ENCODE measurements at regions not wholly inside any gene's neighbourhood (a gene's known extent, or its start where the extent isn't known, plus 50 kb on each side); places are given as distances from the start of the nearest gene placed in this dataset.
"Not testable (repeated sequence)": the region's sequence is repeated elsewhere in the genome, so short reads cannot be mapped to it uniquely, and the experiment has no call there.

DNA sequence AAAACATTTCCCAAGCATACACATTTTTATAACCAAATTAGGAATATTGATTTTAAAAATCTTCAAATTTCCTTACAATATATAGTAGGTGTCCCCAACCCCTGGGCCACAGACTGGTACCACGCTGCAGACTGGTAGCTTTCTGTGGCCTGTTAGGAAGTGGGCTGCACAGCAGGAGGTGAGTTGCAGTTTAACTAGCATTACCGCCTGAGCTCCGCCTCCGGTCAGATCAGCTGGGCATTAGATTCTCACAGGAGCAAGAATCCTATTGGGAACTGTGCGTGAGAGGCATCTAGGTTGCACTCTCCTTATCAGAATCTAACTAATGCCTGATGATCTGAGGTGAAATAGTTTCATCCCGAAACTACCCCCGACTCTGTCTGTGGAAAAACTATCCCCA lies 62.1 kb downstream of the ZWINT start:
- no peak for DNase-seq

DNA sequence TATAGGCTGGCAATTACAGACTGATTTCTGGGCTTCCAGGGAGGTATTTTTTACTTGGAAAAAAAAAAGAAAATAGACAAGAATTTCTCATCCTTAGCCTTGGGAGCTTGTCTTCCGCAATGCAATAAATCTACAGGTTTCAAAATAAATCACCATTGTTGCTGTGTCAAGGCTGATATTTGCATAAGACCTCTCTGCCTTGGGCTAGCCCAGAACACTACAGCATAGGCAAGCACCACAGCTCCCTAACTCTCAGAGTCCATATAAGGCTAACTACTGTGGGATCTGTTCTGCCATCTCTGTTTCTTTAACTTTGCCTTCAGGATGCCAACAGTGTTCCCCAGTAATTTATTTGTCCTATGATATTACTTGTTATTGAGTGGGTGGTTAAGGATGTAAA lies 64.4 kb downstream of the ZWINT start:
- DNase-seq = no peak

DNA sequence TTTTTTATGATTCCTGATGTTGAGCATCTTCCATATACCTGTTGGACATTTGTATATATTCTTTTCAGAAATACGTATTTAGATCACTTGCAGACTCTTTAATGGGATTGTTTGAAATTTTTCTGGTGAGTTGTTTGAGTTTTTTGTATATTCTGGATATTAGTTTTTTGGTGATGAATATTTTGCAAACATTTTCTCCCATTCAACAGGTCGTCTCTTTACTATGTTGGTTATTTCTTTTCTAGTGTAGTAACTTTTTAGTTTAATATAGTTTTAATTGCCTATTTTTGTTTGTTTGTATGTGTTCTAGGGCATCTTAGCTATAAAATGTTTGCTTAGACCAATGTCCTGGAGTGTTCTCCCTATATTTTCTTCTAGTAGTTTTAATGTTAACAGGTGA lies 72.7 kb downstream of the ZWINT start:
- no peak for DNase-seq

DNA sequence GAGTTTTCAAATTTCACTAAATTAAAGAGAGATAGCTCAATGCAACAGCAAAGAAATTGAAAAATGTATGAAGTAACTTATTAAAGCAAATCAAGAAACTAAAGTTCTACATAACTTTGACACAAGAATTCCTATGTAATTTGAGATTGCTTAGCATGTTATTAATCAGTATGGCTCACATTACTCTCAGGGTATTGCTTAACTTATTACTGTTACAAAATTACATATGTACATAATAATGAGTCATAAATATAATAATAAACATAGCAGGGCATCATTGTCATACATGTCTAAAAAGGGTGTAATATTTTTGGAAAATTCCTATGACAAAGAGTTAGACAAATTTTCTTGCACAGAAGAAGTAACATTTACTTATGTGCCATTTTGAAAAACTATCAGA lies 75.0 kb downstream of the ZWINT start:
- DNase-seq = no peak

DNA sequence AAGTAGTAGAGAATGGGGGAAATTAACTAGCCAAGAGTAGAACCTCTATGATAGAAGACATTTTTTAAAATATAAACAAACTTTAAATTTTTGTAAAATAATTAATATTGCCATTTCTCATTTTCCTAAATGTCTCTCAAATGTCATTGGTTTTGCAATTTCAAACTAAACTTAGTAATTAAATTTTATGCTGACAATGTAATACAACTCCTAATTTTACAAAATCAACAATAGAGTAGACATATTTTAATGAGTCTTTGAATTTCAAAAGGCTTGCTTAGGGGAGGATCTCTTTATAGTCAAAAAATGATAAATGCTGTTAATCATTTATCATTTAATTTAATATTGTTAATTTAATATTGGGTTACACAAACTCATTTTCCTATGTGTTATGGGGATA lies 81.8 kb downstream of the ZWINT start:
- no peak for DNase-seq

DNA sequence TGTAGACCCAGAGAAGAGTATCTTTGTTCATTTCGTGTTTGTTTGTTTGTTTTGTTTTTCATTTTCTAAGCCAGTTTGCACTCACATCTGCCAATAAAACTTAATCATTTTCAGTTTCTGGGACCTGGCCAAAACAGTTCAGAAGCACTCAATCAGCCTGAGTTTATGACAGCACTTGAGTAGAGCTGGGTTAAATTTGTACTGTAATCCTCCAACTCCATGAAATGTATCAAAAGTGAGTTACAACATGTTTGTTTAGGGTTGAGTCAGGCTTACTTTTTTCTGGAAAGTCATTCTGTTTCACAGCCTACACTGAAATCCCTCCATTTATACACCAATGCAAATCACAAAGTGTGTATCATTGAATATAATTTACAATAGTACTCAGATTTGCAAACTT lies 91.9 kb downstream of the ZWINT start:
- no peak for DNase-seq

DNA sequence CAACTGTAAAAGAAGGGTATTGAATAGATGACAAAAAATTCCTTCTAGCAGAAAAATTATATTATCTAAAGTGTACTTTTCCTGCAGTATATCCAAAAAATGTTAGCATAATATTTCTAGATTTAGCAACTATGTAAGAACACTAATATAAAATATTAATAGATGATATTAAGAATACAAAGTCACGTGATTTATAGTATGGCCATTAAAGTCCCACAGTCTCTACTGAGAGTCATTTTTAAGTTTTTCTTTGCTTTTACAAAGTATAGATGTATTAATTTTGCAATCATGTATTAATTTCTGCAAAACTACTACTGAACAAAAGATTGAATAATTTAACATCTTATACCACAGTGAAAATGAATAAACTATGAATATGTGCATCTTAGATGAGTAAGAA lies 94.9 kb downstream of the ZWINT start:
- DNase-seq = no peak

DNA sequence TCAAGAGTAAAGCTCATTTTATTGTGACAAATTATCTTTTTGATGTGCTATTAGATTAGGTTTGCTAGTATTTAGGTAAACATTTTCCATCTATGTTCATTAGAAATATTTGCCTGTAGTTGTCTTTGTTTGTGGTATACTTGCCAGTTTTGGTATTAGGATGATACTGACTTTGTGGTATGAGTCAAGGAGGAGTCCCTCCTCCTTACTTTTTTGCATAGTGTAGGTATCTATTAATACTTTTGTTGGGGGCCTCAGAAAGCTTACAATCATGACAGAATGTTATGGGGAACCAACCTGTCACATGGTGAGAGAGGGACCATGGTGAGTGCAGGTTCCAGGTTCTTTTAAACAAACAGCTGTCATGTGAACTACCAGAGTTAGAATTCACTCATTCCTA lies 102.1 kb downstream of the ZWINT start:
- DNase-seq = no peak

DNA sequence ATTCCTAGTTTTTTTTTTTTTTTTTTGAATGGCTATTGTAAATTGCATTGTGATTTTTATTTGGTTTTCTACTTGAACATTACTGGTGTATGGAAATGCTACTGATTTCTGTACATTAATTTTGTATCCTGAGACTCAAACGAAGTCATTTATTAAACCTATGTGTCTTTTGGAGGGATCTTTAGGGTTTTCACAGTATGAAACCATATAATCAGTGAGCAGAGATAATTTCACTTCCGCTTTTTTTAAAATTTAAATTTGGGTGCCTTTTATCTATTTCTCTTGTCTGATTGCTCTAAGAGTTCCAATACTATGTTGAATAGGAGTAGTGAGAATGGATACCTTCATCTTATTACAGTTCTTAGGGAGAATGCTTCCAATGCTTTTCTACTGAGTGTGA lies 102.7 kb downstream of the ZWINT start:
- DNase-seq = no peak

DNA sequence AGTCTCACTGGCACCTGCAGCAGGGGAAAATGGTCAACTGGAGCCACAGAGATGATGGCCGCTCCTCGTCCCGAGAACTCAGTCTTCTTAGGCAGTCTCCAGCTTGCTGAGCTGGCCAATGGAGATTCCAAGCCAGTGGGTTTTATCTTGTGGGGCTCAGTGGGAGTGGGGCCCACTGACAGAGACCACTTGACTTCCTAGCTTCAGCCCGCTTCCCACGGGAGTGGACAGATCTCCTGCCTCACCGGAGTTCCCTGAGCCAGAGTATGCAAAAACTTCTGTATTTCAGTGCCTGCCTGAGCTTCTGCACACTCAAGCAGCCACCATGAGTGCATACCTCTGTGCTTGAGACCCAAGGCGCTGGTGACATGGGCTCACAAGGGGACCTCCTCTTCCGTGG lies 105.8 kb downstream of the ZWINT start:
- DNase-seq = no peak

DNA sequence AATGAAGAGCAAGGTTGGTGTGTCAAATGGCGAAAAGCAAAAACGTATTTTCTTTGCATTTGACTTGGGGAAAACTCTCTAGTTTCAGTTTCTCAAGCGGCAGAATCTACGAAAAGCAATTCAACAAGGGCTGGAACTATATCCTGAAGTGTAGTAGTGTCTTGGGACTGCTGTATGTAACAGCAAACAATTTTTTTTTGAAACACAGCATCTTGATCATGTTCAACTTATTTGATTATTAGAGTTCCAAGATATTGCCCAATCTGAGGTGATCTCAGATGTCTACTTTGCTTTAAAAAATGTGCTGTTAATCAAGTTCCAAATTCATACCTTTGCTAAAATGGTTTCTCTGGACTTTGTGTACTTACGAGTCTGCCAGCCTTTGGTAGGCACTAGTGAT lies 120.6 kb downstream of the ZWINT start:
- no peak for DNase-seq

DNA sequence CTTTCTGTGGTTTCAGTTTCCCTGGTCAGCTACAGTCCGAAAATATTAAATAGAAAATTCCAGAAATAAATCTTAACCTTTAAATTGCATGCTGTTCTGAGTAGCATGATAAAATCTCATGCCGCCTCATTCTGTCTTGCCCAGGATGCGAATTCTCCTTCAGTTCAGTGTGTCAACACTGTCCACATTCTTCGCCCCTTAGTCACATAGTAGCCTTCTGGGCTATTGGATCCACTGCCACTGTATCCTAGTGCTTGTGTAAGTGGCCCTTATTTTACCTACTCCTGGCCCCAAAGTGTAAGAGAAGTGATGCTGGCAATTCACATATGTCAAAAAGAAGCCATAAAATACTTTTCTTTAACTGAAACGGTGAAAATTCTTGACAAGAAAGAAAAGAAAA lies 129.6 kb downstream of the ZWINT start:
- no peak for DNase-seq

DNA sequence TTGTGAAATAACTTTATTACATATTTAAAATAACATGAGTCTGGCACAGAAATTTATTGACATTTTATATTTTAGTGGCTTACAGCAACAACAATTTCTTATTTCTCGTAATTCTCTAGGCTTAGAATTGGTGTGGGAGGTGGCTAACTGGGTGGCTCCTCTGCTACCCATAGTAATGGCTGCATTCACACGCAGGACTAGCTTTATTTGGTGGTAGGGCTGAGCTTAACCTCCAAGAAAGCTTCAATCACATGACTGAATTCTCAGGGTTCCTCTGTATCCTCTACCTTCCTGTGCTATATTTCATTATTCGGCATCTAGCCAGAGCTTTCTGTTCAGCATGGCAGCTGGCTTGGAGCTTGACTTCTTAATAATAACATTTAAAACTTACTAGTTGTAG lies 138.8 kb downstream of the ZWINT start:
- no peak for DNase-seq

DNA sequence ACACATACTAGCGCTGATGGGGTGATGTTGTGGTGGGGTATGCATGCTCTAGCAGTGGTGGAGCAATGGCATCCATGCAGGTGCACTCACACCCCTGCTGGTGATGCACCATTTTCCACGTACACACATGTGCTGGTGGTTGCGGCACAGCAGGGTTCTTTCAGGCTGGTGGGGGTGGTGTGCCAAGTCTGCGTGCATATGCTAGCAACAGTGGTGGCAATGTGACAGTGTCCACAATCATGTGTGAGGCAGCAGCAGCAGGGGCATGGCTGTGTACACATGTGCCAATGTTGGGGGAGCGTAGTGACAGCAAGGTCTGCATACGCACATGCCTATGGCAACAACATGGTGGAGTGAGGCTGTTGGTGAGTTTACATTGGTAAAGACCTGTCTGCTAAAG lies 148.1 kb downstream of the ZWINT start:
- DNase-seq = no peak

DNA sequence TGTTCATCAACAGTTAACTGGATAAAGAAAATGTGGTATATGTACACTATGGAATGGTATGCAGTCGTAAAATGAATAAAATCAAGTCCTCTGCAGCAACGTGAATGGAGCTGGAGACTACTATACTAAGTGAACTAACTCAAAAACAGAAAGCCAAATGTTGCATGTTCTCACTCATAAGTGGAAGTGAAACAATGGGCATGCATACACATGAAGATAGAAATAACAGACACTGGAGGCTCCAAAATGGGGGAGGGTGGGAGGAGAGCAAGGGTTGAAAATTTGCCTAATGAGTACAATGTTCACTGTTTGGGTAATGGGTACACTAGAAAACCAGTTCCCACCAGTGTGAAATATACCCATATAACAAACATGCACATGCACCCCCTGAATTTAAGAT lies 179.5 kb downstream of the ZWINT start:
- no peak for DNase-seq

DNA sequence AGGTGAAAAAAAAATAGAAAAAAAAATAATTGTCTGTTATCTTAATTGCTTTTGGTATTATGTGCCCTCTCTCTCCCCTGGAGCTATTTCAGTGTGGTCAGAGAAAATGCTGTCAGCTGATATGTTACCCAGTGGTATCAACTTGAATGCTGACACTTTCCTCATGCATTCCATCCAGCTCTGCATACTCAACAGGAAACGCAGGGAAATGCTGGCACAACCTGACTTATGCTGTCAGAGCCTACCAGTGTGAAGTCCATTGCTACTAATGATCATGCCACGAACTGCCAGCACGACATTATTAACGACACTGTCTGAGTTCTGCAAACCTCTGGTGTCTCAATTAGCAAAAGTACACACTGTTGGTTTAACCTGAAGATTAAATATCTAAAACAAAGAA lies 182.8 kb downstream of the ZWINT start:
- DNase-seq = no peak

DNA sequence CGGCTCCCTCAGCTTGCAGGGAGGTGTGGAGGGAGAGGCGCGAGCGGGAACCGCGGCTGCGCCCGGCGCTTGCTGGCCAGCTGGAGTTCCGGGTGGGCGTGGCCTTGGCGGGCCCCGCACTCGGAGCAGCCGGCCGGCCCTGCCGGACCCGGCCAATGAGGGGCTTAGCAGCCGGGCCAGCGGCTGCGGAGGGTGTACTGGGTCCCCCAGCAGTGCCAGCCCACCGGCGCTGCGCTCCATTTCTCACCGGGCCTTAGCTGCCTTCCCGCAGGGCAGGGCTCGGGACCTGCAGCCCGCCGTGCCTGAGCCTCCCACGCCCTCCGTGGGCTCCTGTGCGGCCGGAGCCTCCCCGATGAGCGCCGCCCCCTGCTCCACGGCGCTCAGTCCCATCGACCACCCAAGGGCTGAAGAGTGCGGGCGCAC lies 206.0 kb downstream of the ZWINT start:
- DNase-seq = not testable (repeated sequence)

DNA sequence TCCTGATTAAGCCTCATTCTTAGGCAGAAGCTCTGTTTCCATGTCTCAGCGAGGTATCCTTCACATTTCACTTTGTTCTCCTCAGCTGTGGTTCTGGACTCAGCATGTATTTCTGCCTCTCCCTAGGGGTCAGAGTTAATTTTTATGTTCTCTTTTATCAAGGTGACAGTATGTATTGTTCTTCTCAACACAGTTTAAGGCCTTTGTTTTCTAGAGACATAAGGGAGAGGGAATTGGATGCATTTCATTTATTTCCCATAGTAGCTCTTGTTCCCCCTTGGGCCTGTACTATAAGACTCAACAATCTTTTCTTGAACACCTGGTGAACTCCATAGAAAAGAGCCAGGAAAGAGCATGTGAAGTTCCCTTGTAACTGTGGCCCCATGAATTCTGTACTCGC lies 214.3 kb downstream of the ZWINT start:
- DNase-seq = no peak

DNA sequence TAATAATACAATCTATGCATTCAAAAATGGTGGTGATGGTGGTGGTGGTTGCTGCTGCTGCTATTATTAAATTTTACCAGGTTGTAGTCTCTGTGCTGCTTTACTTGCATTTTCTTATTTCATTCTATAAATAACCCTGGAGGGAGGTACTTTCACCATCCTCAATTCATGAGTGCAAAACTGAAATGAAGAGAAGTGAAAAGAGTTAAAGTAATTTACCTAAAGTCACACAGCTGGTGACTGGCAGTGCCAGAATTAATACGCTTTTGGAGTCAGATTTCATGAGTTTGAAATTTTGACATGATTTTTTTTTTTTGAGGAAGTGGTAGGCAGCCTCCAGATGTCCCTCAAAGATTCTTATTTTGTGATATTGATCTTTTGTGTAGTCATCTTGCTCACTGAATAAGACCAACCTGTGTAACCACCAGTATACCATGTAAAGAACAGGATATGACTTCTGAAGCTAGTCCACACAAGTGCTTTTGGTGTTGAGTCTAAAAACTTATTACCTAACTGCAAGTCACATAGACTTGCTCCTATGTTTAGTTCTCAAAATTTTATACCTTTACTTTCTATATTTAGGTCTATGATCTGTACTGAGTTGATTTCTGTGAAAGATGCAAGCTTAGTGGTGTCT lies 218.8 kb downstream of the ZWINT start:
- DNase-seq = no peak

DNA sequence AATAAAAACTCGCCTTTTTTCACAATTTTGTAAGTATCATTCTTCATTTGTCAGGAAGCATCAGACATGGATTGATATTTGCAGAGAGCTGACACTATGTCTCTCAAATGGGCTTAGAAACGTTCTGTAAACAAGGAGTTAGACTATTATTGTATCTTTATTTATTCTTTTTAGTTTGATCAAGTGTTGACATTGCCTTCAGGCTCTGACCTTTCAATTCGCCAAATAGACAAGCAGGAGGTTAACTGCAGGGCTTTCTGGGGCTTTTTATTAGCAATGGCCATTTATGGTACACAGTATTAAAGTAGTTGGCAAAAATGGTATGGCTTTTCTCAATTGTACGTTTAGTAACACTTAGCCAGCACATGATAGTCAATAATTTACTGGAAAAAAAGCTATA lies 221.7 kb downstream of the ZWINT start:
- DNase-seq = no peak

DNA sequence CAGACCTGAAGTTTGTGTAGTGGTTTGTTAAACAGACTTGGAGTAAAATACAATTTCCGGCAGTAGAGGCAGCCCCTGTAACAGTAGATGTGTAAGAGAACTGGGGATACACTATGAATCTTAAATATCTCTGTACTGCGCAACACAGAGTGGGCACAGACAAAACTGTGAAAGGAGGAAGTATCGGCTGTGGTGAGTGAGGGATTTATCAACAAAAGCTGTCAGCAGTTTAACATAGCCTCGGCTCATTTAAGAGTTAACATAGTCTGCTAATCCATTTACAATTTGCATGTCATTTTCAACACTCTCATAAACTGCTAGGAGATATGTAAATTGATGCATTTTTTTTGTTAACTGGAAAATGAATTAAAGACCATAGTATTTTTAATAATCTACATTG lies 225.2 kb downstream of the ZWINT start:
- no peak for DNase-seq

DNA sequence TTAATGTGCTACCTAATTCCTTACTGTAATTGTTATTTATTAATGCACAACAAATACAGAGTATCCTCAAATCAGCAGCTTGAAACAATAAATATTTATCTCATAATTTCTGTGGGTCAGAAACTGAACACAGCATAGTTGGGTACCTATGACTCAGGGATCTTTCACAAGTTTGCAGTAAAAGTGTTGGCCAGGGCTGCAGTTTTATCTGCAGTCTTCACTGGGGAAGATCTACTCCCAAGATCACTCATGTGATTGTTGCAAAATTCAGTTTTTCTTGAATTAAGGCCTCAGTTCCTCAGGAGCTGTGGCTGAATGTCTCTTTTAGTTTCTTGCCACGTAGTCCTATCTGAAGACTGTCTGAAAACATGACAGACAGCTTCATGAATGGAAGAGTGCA lies 237.8 kb downstream of the ZWINT start:
- DNase-seq = no peak

DNA sequence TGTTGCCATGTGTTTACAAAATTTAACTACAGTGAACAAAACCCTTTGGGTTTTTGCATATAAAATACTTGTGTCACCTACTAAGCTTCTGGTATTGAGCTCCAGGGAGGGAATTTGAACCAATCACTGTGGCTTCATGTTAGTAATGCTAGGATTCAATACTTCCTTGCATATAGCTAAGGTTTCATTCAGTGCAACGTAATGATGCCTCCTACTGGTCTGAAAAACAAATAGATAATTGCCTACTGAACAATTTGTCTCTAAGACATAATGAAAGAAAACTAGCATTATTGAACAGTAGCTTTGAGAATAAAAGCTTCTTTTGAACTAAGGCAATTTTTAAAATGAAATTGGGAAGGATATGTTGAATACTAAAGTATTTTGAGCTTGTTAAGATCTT lies 244.4 kb downstream of the ZWINT start:
- no peak for DNase-seq

DNA sequence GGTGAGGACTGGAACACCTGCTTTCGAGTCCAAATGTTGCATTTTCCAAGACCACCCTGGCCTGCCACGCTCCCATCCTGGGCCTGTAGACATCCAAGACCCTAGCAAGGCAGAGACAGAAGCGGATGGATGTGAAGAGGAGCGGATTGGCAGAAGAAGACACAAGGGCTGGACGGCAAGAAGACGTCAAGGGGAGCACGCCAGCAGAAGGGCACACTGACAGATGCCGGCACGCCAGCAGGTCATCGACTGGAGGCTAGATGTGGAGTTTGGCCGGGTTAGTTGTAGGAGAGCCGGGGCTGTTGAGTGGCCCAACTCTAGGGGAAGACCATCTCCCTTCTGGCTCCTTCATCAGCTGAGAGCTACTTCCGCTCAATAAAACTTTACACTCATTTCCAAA lies 251.6 kb downstream of the ZWINT start:
- no peak for DNase-seq

DNA sequence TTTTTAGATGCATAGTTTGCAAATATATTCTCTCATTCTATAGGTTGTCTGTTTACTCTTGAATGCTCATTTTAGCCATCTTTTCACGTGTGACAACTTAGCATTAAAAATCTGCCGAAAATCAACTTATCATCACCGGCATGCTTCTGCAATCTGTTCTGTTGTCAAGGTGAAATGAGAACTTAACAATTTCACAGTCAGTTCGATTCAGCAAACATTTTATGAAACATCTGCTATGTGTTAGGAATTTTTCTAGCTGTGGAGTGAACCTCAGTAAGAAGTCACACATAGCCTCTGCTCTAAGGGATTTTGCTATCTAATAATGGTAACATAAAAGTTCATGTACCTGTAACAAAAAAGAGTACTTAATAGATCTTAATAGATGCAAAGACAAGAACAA lies 256.1 kb downstream of the ZWINT start:
- no peak for DNase-seq

DNA sequence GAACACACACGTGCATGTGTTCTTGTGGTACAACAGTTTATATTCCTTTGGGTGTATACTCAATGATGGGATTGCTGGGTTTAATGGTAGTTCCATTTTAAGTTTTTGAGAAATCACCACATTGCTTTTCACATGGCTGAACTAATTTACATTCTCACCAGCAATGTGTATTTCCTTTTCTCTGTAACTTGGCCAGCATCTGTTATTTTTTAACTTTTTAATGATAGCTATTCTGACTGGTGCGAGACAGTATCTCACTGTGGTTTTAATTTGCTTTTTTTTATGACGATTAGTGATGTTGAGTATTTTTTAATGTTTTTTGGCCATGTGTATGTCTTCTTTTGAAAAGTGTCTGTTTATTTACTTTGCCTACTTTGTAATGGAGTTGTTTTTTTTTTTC lies 256.6 kb downstream of the ZWINT start:
- no peak for DNase-seq

Data from suppressor macrophage treated with lipopolysaccharide for 1 hour (primary cell).